ENCODE measurements at regions not wholly inside any gene's neighbourhood (a gene's known extent, or its start where the extent isn't known, plus 50 kb on each side); places are given as distances from the start of the nearest gene placed in this dataset.

DNA sequence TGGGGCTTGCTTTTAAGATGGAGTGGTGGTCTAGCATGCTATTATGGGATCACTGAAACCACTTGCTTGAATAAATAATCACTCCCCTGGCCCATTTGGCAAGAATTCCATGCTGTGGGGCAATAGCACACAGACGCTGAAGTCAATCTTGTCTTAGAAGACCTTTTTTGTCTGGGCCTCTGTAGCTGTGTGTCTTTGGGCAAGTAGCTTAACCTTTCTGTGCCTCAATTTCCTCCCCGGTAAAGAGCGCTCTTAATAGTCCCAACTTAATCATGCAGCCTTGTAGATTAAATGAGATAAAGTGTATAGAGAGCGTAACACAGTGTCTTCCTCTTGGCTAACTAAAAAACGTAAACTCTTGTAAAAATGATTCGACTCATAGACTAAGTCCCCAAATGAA is 125.4 kb upstream of the IGSF21 start:
- TF ChIP-seq, protein P1, sequence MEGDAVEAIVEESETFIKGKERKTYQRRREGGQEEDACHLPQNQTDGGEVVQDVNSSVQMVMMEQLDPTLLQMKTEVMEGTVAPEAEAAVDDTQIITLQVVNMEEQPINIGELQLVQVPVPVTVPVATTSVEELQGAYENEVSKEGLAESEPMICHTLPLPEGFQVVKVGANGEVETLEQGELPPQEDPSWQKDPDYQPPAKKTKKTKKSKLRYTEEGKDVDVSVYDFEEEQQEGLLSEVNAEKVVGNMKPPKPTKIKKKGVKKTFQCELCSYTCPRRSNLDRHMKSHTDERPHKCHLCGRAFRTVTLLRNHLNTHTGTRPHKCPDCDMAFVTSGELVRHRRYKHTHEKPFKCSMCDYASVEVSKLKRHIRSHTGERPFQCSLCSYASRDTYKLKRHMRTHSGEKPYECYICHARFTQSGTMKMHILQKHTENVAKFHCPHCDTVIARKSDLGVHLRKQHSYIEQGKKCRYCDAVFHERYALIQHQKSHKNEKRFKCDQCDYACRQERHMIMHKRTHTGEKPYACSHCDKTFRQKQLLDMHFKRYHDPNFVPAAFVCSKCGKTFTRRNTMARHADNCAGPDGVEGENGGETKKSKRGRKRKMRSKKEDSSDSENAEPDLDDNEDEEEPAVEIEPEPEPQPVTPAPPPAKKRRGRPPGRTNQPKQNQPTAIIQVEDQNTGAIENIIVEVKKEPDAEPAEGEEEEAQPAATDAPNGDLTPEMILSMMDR (IDR thresholded peaks at IDR 0.05; ENCODE audit: insufficient read depth, low read length, poor library complexity, severe bottlenecking), result no peak
- DNase-seq (ENCODE audit: low read depth), result no peak
- no peaks in the 10 kb centered on the region for H3K27me3 ChIP-seq (ENCODE audit: control insufficient read depth, insufficient read depth, low read length)
- no peak overlapping the region for H3K4me3 ChIP-seq (ENCODE audit: low read depth, low read length)
- H3K36me3 ChIP-seq (ENCODE audit: control insufficient read depth, insufficient read depth, low read length), result no peaks in the 10 kb centered on the region

DNA sequence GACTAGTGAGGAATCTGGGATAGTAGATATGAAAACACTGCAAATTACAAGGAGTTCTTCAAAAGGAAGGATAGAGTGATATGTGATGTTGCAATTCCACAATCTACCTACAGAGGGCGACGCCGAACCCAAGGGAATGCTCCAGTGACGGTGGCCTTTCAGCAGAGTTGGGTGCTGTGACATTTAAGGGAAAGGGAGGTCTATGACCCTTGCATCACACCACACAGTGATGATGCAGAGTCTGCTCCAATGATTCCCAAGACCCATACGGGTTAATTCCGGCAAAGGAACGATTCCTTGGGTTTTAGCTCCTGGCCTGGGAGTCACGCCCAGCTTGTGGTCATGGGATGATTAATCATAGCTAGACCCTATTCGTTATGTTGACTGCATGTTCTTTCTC is 123.0 kb upstream of the IGSF21 start:
- no peaks in the 10 kb centered on the region for H3K27me3 ChIP-seq (ENCODE audit: control insufficient read depth, insufficient read depth, low read length)
- no peak overlapping the region for H3K4me3 ChIP-seq (ENCODE audit: low read depth, low read length)
- no peaks in the 10 kb centered on the region for H3K36me3 ChIP-seq (ENCODE audit: control insufficient read depth, insufficient read depth, low read length)
- no peak for DNase-seq (ENCODE audit: low read depth)
- TF ChIP-seq, protein P1 (IDR thresholded peaks at IDR 0.05; ENCODE audit: insufficient read depth, low read length, poor library complexity, severe bottlenecking), result peak; percentile 42

DNA sequence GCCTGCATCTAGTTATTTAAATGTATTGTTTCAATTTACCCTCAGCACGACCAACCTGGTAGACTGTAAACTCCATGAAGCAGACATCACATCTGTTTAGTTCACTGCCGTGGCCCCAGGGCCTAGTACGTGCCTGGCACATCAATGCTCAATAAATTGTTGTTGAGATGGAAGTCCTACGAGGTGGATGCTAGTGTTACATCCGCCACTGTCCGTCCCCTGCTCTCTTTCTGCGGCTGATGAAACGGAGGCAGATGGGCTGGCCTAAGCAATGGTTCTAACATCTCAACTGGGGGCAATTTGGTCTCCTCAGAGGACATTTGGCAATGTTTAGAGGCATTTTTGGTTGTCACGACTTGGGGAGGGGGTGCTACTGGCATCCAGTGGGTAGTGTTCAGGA is 121.4 kb upstream of the IGSF21 start:
- Histone ChIP-seq H3K4me3 (ENCODE audit: low read depth, low read length) (no peak overlapping the region), H3K27me3 (ENCODE audit: control insufficient read depth, insufficient read depth, low read length) (no peaks in the 10 kb centered on the region)

DNA sequence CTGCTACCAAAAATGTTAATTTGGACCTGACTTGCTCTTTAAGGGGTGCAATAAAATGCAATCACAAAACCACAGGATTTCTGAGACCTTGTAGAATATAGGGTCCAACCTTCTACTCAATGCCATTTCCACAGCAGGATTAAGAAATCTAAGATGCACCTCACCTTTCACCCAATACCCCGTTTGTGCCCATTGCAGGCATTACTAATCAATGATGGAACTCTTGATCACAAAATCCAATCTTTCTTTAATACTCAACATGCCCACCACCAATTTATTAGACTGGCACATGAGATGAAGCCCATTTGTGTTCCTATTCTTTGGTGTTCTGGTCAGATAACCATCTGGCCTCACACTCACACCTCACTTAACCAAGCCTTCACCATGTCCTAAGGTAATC is 117.2 kb upstream of the IGSF21 start:
- no peaks in the 10 kb centered on the region for H3K36me3 ChIP-seq (ENCODE audit: control insufficient read depth, insufficient read depth, low read length)
- TF ChIP-seq, protein P1 (IDR thresholded peaks at IDR 0.05; ENCODE audit: insufficient read depth, low read length, poor library complexity, severe bottlenecking), result no peak
- DNase-seq (ENCODE audit: low read depth), result no peak

More for the DNA sequence above, 121.4 kb upstream of the IGSF21 start:
- no peak for DNase-seq (ENCODE audit: low read depth)
- TF ChIP-seq, protein P1 (IDR thresholded peaks at IDR 0.05; ENCODE audit: insufficient read depth, low read length, poor library complexity, severe bottlenecking), result no peak
- no peaks in the 10 kb centered on the region for H3K36me3 ChIP-seq (ENCODE audit: control insufficient read depth, insufficient read depth, low read length)

DNA sequence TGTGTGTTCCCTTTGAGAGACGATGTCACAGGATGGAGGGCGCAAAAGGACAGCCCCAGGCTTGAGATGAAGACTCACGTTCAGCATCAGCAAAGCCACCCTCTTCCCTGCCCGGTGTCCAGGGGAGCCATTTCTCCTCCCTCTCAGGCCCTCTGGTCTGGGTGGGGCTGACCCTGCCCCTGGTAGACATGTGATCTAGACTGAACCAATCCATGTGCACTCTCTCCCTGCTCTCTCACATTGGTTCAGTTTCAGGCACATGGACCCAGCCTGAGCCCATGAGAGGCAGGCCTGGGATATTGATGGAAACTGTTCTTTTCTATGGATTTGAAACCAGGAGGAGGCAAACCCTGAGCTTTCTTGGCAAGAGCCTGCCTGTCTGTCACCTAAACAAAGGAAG is 115.6 kb upstream of the IGSF21 start:
- H3K4me3 ChIP-seq (ENCODE audit: low read depth, low read length), result no peak overlapping the region
- no peaks in the 10 kb centered on the region for H3K27me3 ChIP-seq (ENCODE audit: control insufficient read depth, insufficient read depth, low read length)
- DNase-seq (ENCODE audit: low read depth), result no peak
- H3K36me3 ChIP-seq (ENCODE audit: control insufficient read depth, insufficient read depth, low read length), result no peaks in the 10 kb centered on the region
- TF ChIP-seq, protein P1 (IDR thresholded peaks at IDR 0.05; ENCODE audit: insufficient read depth, low read length, poor library complexity, severe bottlenecking), result no peak

More for the DNA sequence above, 117.2 kb upstream of the IGSF21 start:
- no peaks in the 10 kb centered on the region for H3K27me3 ChIP-seq (ENCODE audit: control insufficient read depth, insufficient read depth, low read length)
- H3K4me3 ChIP-seq (ENCODE audit: low read depth, low read length), result no peak overlapping the region

DNA sequence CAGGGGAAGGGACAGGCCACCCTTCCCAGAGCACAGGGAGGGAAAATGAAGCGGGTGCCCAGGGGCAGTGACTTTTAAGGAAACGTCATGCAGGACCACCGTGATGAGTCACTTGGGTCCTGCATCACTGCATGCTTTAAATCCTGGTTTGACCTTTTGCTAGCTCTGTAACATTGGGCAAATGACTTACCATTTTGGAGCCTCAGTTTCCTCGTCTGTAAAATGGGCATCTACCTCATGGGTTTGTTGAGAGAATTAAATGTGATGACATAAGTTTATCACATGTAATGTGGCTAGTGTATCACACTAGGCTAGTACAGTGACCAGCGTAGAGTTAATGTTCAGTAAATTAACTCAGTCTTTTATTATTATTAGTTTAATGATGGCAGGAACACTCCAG is 114.8 kb upstream of the IGSF21 start:
- no peaks in the 10 kb centered on the region for H3K27me3 ChIP-seq (ENCODE audit: control insufficient read depth, insufficient read depth, low read length)
- H3K4me3 ChIP-seq (ENCODE audit: low read depth, low read length), result no peak overlapping the region
- DNase-seq (ENCODE audit: low read depth), result no peak
- H3K36me3 ChIP-seq (ENCODE audit: control insufficient read depth, insufficient read depth, low read length), result no peaks in the 10 kb centered on the region
- TF ChIP-seq, protein P1 (IDR thresholded peaks at IDR 0.05; ENCODE audit: insufficient read depth, low read length, poor library complexity, severe bottlenecking), result no peak
